ENCODE measurements at regions not wholly inside any gene's neighbourhood (a gene's known extent, or its start where the extent isn't known, plus 50 kb on each side); places are given as distances from the start of the nearest gene placed in this dataset.

DNA sequence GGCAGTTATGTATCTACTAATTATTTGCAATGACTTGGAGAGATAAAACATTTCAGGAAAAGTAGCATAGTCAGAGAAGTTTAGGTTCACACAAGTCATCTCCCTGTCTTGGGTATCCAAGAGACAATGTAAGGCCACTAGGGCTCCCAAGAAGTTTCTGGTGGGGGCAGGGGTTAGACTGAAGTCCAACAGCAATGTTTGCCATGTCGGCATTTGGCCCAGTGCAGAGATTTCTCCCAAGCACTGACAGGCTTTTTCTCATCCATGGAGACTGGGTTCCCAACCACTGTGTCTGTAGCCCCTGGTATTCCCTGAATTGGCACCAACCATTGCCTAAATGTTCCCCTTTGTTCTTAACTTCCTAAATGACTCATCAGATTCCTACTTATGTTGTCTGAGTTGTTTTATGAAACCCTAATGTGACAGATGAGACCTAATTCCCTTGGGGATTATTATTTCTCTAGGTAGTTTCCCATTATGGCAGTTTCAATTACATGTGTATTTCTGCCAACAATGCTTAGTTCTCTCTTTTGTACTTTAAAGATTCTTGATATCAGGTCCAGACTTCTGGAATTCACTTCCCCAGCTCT lies 103.6 kb upstream of the EGFLAM start:
- TF ChIP-seq, protein P1, sequence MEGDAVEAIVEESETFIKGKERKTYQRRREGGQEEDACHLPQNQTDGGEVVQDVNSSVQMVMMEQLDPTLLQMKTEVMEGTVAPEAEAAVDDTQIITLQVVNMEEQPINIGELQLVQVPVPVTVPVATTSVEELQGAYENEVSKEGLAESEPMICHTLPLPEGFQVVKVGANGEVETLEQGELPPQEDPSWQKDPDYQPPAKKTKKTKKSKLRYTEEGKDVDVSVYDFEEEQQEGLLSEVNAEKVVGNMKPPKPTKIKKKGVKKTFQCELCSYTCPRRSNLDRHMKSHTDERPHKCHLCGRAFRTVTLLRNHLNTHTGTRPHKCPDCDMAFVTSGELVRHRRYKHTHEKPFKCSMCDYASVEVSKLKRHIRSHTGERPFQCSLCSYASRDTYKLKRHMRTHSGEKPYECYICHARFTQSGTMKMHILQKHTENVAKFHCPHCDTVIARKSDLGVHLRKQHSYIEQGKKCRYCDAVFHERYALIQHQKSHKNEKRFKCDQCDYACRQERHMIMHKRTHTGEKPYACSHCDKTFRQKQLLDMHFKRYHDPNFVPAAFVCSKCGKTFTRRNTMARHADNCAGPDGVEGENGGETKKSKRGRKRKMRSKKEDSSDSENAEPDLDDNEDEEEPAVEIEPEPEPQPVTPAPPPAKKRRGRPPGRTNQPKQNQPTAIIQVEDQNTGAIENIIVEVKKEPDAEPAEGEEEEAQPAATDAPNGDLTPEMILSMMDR (conservative IDR thresholded peaks at IDR 0.05) = no peak
- no peak for TF ChIP-seq EZH2 (IDR thresholded peaks at IDR 0.05; ENCODE audit: low read depth)

Data from PC-9 (cell line).